Hepatocyte (in vitro differentiated cells): ENCODE measurements at regions not wholly inside any gene's neighbourhood (a gene's known extent, or its start where the extent isn't known, plus 50 kb on each side); places are given as distances from the start of the nearest gene placed in this dataset.

Source experiments
- CTCF ChIP-seq: fragments of 200-600 bp; sonication (generic); IDR thresholded peaks from 2 replicates; pipeline ENCODE4 v1.5.1; 2016; ENCODE audit warnings: antibody characterized with exemption, mild to moderate bottlenecking; ENCODE audit not compliant: poor library complexity
- EZH2 ChIP-seq: fragments of 200-600 bp; sonication (generic); IDR thresholded peaks from 2 replicates; pipeline ENCODE4 v1.6.1; 2016; ENCODE audit warnings: antibody characterized with exemption, mild to moderate bottlenecking, borderline replicate concordance
- EZH2phosphoT487 ChIP-seq: fragments of 200-600 bp; sonication (generic); IDR thresholded peaks from one replicate; pipeline ENCODE4 v1.6.1; 2018; ENCODE audit warnings: antibody characterized with exemption, mild to moderate bottlenecking, low read depth, moderate library complexity; ENCODE audit not compliant: unreplicated experiment, severe bottlenecking

DNA sequence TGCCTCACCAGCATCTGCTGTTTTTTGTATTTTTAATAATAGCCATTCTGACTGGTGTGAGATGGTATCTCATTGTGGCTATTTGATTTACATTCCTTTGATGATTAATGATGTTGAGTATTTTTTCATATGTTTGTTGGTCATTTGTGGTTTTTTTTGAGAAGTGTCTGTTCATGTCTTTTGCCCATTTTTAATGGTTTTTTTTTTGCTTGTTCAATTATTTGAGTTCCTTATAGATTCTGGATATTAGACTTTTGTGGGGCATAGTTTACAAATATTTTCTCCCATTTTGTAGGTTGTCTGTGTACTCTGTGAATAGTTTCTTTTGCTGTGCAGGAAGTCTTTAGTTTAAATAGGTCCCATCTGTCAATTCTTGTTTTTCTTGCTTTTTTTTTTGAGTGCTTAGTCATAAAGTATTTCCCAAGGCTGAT lies 148.1 kb downstream of the NPR3 start:
- TF ChIP-seq CTCF (no peak), EZH2 (no peak), EZH2phosphoT487 (no peak)
